ENCODE measurements at regions not wholly inside any gene's neighbourhood (a gene's known extent, or its start where the extent isn't known, plus 50 kb on each side); places are given as distances from the start of the nearest gene placed in this dataset.

- Histone ChIP-seq H3K56ac (ENCODE audit: insufficient read length, low read depth, low read length) (no peak overlapping the region), H2AK5ac (ENCODE audit: insufficient read length, low read length) (no peak overlapping the region), H3K14ac (ENCODE audit: insufficient read depth, low read length) (no peak overlapping the region), H3K9me3 (ENCODE audit: control insufficient read depth, low read depth, low read length) (no peaks in the 10 kb centered on the region), H2BK5ac (ENCODE audit: insufficient read length, low read length) (no peak overlapping the region), H4K91ac (ENCODE audit: insufficient read length, low read depth, low read length) (no peak overlapping the region), H3T11ph (ENCODE audit: low read length) (no peak overlapping the region), H2BK15ac (ENCODE audit: low read depth, low read length) (no peak overlapping the region), H3K4me2 (ENCODE audit: insufficient read depth, insufficient read length, low read length) (no peak overlapping the region), H4K8ac (replicated peaks; ENCODE audit: insufficient read length, low read depth, low read length) (no peak overlapping the region), H2BK12ac (ENCODE audit: insufficient read length, low read depth, low read length) (no peak overlapping the region), H3K27ac (ENCODE audit: insufficient read length, low read depth, low read length) (no peak overlapping the region), H4K20me1 (ENCODE audit: control insufficient read depth, insufficient read depth, insufficient read length) (no peaks in the 10 kb centered on the region), H3K9ac (ENCODE audit: extremely low read depth, insufficient read length, low read length) (no peak overlapping the region), H3K4me1 (ENCODE audit: insufficient read depth, low read length) (no peaks in the 10 kb centered on the region), H3K23ac (ENCODE audit: insufficient read length, low read depth, low read length) (no peak overlapping the region), H3K79me1 (ENCODE audit: insufficient read depth, low read depth, low read length, poor library complexity, severe bottlenecking) (no peaks in the 10 kb centered on the region), H3K27me3 (ENCODE audit: insufficient read depth, low read length) (no peaks in the 10 kb centered on the region), H2BK120ac (ENCODE audit: low read depth, low read length, poor library complexity, severe bottlenecking) (no peak overlapping the region), H4K5ac (ENCODE audit: insufficient read length, low read depth, low read length) (no peak overlapping the region), H2BK20ac (ENCODE audit: low read depth, low read length, poor library complexity, severe bottlenecking) (no peak overlapping the region), H3K23me2 (ENCODE audit: insufficient read length, low read depth, low read length, poor library complexity, severe bottlenecking) (no peaks in the 10 kb centered on the region), H3K79me2 (ENCODE audit: insufficient read depth, low read length) (no peaks in the 10 kb centered on the region), H3K4ac (ENCODE audit: low read depth, low read length) (no peak overlapping the region), H3K18ac (ENCODE audit: insufficient read length, low read depth, low read length) (no peak overlapping the region), H2AFZ (ENCODE audit: low read length) (no peak overlapping the region)
- Mint-ChIP-seq H3K36me3 (ENCODE audit: insufficient read depth in 1 of 3, low read depth in 3 of 3) (no peaks in the 10 kb centered on the region; a peak in 1 of 7 replicates), H3K9me3 (no peaks in the 10 kb centered on the region), H3K27ac (no peak overlapping the region), H3K4me3 (no peak overlapping the region), H3K27me3 (ENCODE audit: low read depth) (peaks cover 13% of the 10 kb centered on the region), H3K4me1 (peaks cover 0 to 4% of the 10 kb centered on the region in 2 experiments; a peak in 1 of 4 replicates)
- no peak for TF ChIP-seq CTCF (conservative IDR thresholded peaks at IDR 0.05)
- DNase-seq: no peak
Observed at GRCh38 chr1:55505326-55505725, 290.2 kb upstream of the USP24 start.

Data from H9 (cell line).